Endothelial cell of umbilical vein (primary cell): ENCODE measurements at regions not wholly inside any gene's neighbourhood (a gene's known extent, or its start where the extent isn't known, plus 50 kb on each side); places are given as distances from the start of the nearest gene placed in this dataset.

Experiments used
- BruUV-seq: library from RNA; stranded (reverse); fragments of 400-500 nt; replicated peaks from 2 replicates; lab custom pipeline; 2021; lab: Mats Ljungman, UMichigan
- CTCF ChIA-PET: fragments of 300-600, 350-600 bp; sonication (Branson Sonifier 250); formaldehyde crosslinking; loops from one replicate; lab custom pipeline; 2021; ENCODE audit warnings: antibody characterized with exemption, inconsistent platforms; lab: Charles Lee
- POLR2A ChIA-PET: fragments of 300-600, 350-600 bp; sonication (Branson Sonifier 250); formaldehyde crosslinking; loops from one replicate; lab custom pipeline; 2021; ENCODE audit warnings: antibody characterized with exemption, inconsistent platforms; lab: Charles Lee
- DNase-seq: peaks from one replicate; pipeline ENCODE4 v3.0.0-alpha.2; 2011; ENCODE audit warnings: low read depth, low spot score
- FAIRE-seq: peaks from 2 replicates; lab custom pipeline; 2011; peaks lifted over from hg19 to GRCh38; lab: Jason Lieb, UNC
- H2AFZ ChIP-seq: 2 replicates; pipeline ENCODE4 v1.6.0; 2012; ENCODE audit warnings: low read depth, low read length, control low read depth, inconsistent platforms
- H3K27ac ChIP-seq: 2 replicates; pipeline ENCODE4 v1.5.1; 2011; ENCODE audit warnings: low read depth, mild to moderate bottlenecking, control low read depth, low read length, moderate library complexity; ENCODE audit not compliant: insufficient read depth
- H3K27me3 ChIP-seq, 2 experiments: 2 replicates each; pipeline versions ENCODE4 v1.6.0 to v1.6.1; 2011; ENCODE audit warnings: low read length in 2 of 2, mixed read lengths in 1 of 2; ENCODE audit not compliant: control insufficient read depth in 2 of 2, insufficient read depth in 2 of 2
- H3K36me3 ChIP-seq, 2 experiments: 2 replicates in 1 of 2; 3 replicates in 1 of 2; pipeline ENCODE4 v1.5.1; 2011; ENCODE audit warnings: low read length in 2 of 2, mild to moderate bottlenecking in 1 of 2, moderate library complexity in 1 of 2; ENCODE audit not compliant: control insufficient read depth in 2 of 2, insufficient read depth in 2 of 2; ENCODE audit errors: extremely low read depth in 1 of 2
- H3K4me1 ChIP-seq: 3 replicates; pipeline ENCODE4 v1.5.1; 2011; ENCODE audit warnings: mild to moderate bottlenecking, low read length; ENCODE audit not compliant: control insufficient read depth, insufficient read depth; ENCODE audit errors: extremely low read depth
- H3K4me2 ChIP-seq: 2 replicates; pipeline ENCODE4 v1.6.1; 2011; ENCODE audit warnings: low read length, control low read depth, mixed read lengths; ENCODE audit not compliant: insufficient read depth
- H3K4me3 ChIP-seq, 3 experiments: fragments of 200-600 bp in 1 of 3; sonication (generic), shearing (Covaris generic) in 1 of 3; replicated peaks in 1 of 3; 2 replicates each; pipeline ENCODE4 v1.5.1; 2011 to 2016; ENCODE audit warnings: control low read depth in 3 of 3, low read length in 3 of 3, mild to moderate bottlenecking in 2 of 3, inconsistent platforms in 1 of 3, low read depth in 1 of 3, moderate library complexity in 1 of 3; ENCODE audit not compliant: insufficient read depth in 1 of 3
- H3K79me2 ChIP-seq: 2 replicates; pipeline ENCODE4 v1.6.0; 2012; ENCODE audit warnings: low read length, inconsistent platforms; ENCODE audit not compliant: control insufficient read depth, insufficient read depth
- H3K9ac ChIP-seq: replicated peaks from 2 replicates; pipeline ENCODE3; 2011; ENCODE audit warnings: low read length, control low read depth; ENCODE audit not compliant: insufficient read depth; ENCODE audit errors: extremely low read depth
- H3K9me1 ChIP-seq: replicated peaks from 3 replicates; pipeline ENCODE4 v1.6.0; 2011; ENCODE audit warnings: mild to moderate bottlenecking, low read length; ENCODE audit not compliant: control insufficient read depth, insufficient read depth; ENCODE audit errors: extremely low read depth
- H3K9me3 ChIP-seq: replicated peaks from 2 replicates; pipeline ENCODE4 v1.5.1; 2012; ENCODE audit warnings: low read length, inconsistent platforms; ENCODE audit not compliant: control insufficient read depth, insufficient read depth
- H4K20me1 ChIP-seq: replicated peaks from 2 replicates; pipeline ENCODE3; 2011; ENCODE audit warnings: mild to moderate bottlenecking, low read length; ENCODE audit not compliant: control insufficient read depth, insufficient read depth; ENCODE audit errors: extremely low read depth
- CTCF ChIP-seq, 2 donors: IDR thresholded peaks; 1 replicate in 1 of 2; 2 replicates in 1 of 2; pipeline ENCODE4 v1.5.1; 2011; ENCODE audit warnings: low read length in 2 of 2, mild to moderate bottlenecking in 2 of 2, moderate library complexity in 2 of 2, control low read depth in 1 of 2, inconsistent platforms in 1 of 2, low read depth in 1 of 2; ENCODE audit not compliant: insufficient read depth in 1 of 2; ENCODE audit errors: extremely low read depth in 1 of 2
- EZH2 ChIP-seq: IDR thresholded peaks from 2 replicates; pipeline ENCODE4 v1.6.1; 2012; ENCODE audit warnings: borderline replicate concordance, low read depth, mild to moderate bottlenecking, moderate library complexity, low read length, inconsistent platforms; ENCODE audit not compliant: severe bottlenecking
- MYC ChIP-seq: IDR thresholded peaks from one replicate; pipeline ENCODE4 v1.6.1; 2011; ENCODE audit warnings: mild to moderate bottlenecking, low read depth, low read length
- POLR2A ChIP-seq: IDR thresholded peaks from 2 replicates; pipeline ENCODE4 v1.6.1; 2012; ENCODE audit warnings: low read depth, mild to moderate bottlenecking, control low read depth, low read length
- dilution Hi-C: fragments of 300-500 bp; cut with MboI; formaldehyde crosslinking; loops from one replicate; pipeline ENCODE4 v1.15.0; 2019; ENCODE audit warnings: low sequenced_read_pairs; ENCODE audit not compliant: extremely low pct_ligation_motif_present
- intact Hi-C: fragments of 100-400 bp; cut with micrococcal nuclease; formaldehyde crosslinking; loops from one replicate; pipeline ENCODE4 v1.10.0; 2022

GRCh38 chr18:55861266-55861665 lies 273.3 kb upstream of the TCF4 start:
- no peak overlapping the region for H3K4me2 ChIP-seq
- no TSS peak for BruUV-seq
- H4K20me1 ChIP-seq: no peaks in the 10 kb centered on the region
- no peaks in the 10 kb centered on the region for H3K36me3 ChIP-seq
- intact Hi-C loops (loop anchor here (1.0 to 10.0 kb wide), 6 partner anchors 80 to 714 kb away; no protein-coding TSS in a partner anchor), dilution Hi-C loops (no loop called here)
- no peaks in the 10 kb centered on the region for H3K27me3 ChIP-seq
- H3K4me3 ChIP-seq: no peak overlapping the region
- POLR2A ChIA-PET: no interaction called here
- CTCF ChIA-PET: interaction anchor here (0.6 to 2.2 kb wide), 21 partner anchors 9 to 715 kb away, joined by 3 to 17 read pairs (median 5); no protein-coding TSS in a partner anchor
- DNase-seq: peak; percentile 65
- H3K9me3 ChIP-seq: no peaks in the 10 kb centered on the region
- H3K79me2 ChIP-seq: no peaks in the 10 kb centered on the region
- no peak overlapping the region for H3K27ac ChIP-seq
- peaks cover 5% of the 10 kb centered on the region for H3K4me1 ChIP-seq
- TF ChIP-seq EZH2 (no peak), CTCF (IDR thresholded peaks at IDR 0.05; ENCODE audit: extremely low read depth in 1 of 2, insufficient read depth in 1 of 2, low read depth in 1 of 2, low read length in 2 of 2) (peak; percentile 41 to 44)
- H3K9ac ChIP-seq: no peak overlapping the region
- H3K9me1 ChIP-seq: no peaks in the 10 kb centered on the region
- peak; percentile 8 for FAIRE-seq
- H2AFZ ChIP-seq: no peak overlapping the region

- H3K4me3 ChIP-seq: no peak overlapping the region
- no peaks in the 10 kb centered on the region for H3K9me1 ChIP-seq
- H3K4me2 ChIP-seq: no peak overlapping the region
- no peak overlapping the region for H3K27ac ChIP-seq
- no peak overlapping the region for H2AFZ ChIP-seq
- TF ChIP-seq MYC (no peak), POLR2A (no peak)
- H3K4me1 ChIP-seq: peaks cover 10% of the 10 kb centered on the region
- H3K27me3 ChIP-seq: no peaks in the 10 kb centered on the region
- POLR2A ChIA-PET: interaction anchor here (0.6 kb wide), 1 partner anchor 44 kb away, joined by 3 read pairs; no protein-coding TSS in a partner anchor
- intact Hi-C loops (no loop called here), dilution Hi-C loops (no loop called here)
- no peaks in the 10 kb centered on the region for H4K20me1 ChIP-seq
- H3K9me3 ChIP-seq: no peaks in the 10 kb centered on the region
- no peaks in the 10 kb centered on the region for H3K36me3 ChIP-seq
- BruUV-seq: no TSS peak
- FAIRE-seq (no peak), DNase-seq (no peak)
- CTCF ChIA-PET: no interaction called here
- no peak overlapping the region for H3K9ac ChIP-seq
- H3K79me2 ChIP-seq: no peaks in the 10 kb centered on the region
These were observed 270.9 kb upstream of the TCF4 start for GRCh38 chr18:55858661-55859515.
